Keratinocyte (primary cell): ENCODE measurements at regions not wholly inside any gene's neighbourhood (a gene's known extent, or its start where the extent isn't known, plus 50 kb on each side); places are given as distances from the start of the nearest gene placed in this dataset.

Experiments used
- DNase-seq: peaks from one replicate; pipeline ENCODE4 v3.0.0-alpha.2; 2011; ENCODE audit warnings: low read depth, missing footprints, low spot score
- FAIRE-seq: peaks from 2 replicates; lab custom pipeline; 2011; peaks lifted over from hg19 to GRCh38; lab: Jason Lieb, UNC
- H2AFZ ChIP-seq: 2 replicates; pipeline ENCODE4 v1.6.0; 2012; ENCODE audit warnings: low read length, control low read depth, inconsistent platforms; ENCODE audit not compliant: control insufficient read depth
- H3K27ac ChIP-seq: 2 replicates; pipeline ENCODE4 v1.5.1; 2011; ENCODE audit warnings: low read length; ENCODE audit not compliant: control insufficient read depth, insufficient read depth
- H3K27me3 ChIP-seq: 3 replicates; pipeline ENCODE4 v1.6.0; 2011; ENCODE audit warnings: low read length; ENCODE audit not compliant: control insufficient read depth, insufficient read depth; ENCODE audit errors: extremely low read depth
- H3K36me3 ChIP-seq, 2 experiments: 2 replicates in 1 of 2; 3 replicates in 1 of 2; pipeline ENCODE4 v1.5.1; 2011; ENCODE audit warnings: low read length in 2 of 2, mild to moderate bottlenecking in 1 of 2; ENCODE audit not compliant: control insufficient read depth in 2 of 2, insufficient read depth in 2 of 2; ENCODE audit errors: extremely low read depth in 1 of 2
- H3K4me1 ChIP-seq: 3 replicates; pipeline ENCODE4 v1.5.1; 2011; ENCODE audit warnings: low read length; ENCODE audit not compliant: control insufficient read depth, insufficient read depth; ENCODE audit errors: extremely low read depth
- H3K4me2 ChIP-seq: 3 replicates; pipeline ENCODE4 v1.6.0; 2011; ENCODE audit warnings: low read depth, low read length; ENCODE audit not compliant: control insufficient read depth, insufficient read depth; ENCODE audit errors: extremely low read depth
- H3K4me3 ChIP-seq, 3 experiments: fragments of 200-600 bp in 1 of 3; sonication (generic) in 1 of 3; 2 replicates in 2 of 3; 3 replicates in 1 of 3; pipeline ENCODE4 v1.5.1; 2011 to 2016; ENCODE audit warnings: low read length in 3 of 3, mild to moderate bottlenecking in 3 of 3, control low read depth in 2 of 3, inconsistent platforms in 1 of 3, low read depth in 1 of 3, mixed read lengths in 1 of 3, mixed run types in 1 of 3, moderate library complexity in 1 of 3; ENCODE audit not compliant: control insufficient read depth in 2 of 3, insufficient read depth in 2 of 3; ENCODE audit errors: extremely low read depth in 1 of 3
- H3K79me2 ChIP-seq: 2 replicates; pipeline ENCODE4 v1.6.0; 2012; ENCODE audit warnings: low read length; ENCODE audit not compliant: control insufficient read depth, insufficient read depth
- H3K9ac ChIP-seq: 3 replicates; pipeline ENCODE4 v1.6.0; 2011; ENCODE audit warnings: low read length; ENCODE audit not compliant: control insufficient read depth, insufficient read depth; ENCODE audit errors: extremely low read depth
- H3K9me1 ChIP-seq: 3 replicates; pipeline ENCODE4 v1.6.0; 2011; ENCODE audit warnings: low read length; ENCODE audit not compliant: control insufficient read depth, insufficient read depth; ENCODE audit errors: extremely low read depth
- H3K9me3 ChIP-seq: 2 replicates; pipeline ENCODE4 v1.5.1; 2012; ENCODE audit warnings: low read depth, low read length; ENCODE audit not compliant: control insufficient read depth
- H4K20me1 ChIP-seq: 3 replicates; pipeline ENCODE4 v1.6.0; 2011; ENCODE audit warnings: low read length; ENCODE audit not compliant: control insufficient read depth, insufficient read depth; ENCODE audit errors: extremely low read depth
- CTCF ChIP-seq, 3 experiments: IDR thresholded peaks in 1 of 3; conservative IDR thresholded peaks in 1 of 3; optimal IDR thresholded peaks in 1 of 3; 2 replicates in 2 of 3; 3 replicates in 1 of 3; pipeline versions ENCODE3 to v1.5.1; 2011; ENCODE audit warnings: low read length in 3 of 3, mild to moderate bottlenecking in 3 of 3, moderate library complexity in 2 of 3, control low read depth in 1 of 3, inconsistent platforms in 1 of 3; ENCODE audit not compliant: insufficient read depth in 2 of 3; ENCODE audit errors: extremely low read depth in 1 of 3
- EZH2 ChIP-seq: IDR thresholded peaks from one replicate; pipeline ENCODE4 v1.6.1; 2012; ENCODE audit warnings: inconsistent platforms, mild to moderate bottlenecking, low read length, moderate library complexity
- dilution Hi-C: fragments of 300-500 bp; cut with MboI; formaldehyde crosslinking; loops from one replicate; pipeline ENCODE4 v1.7.0; 2020; ENCODE audit warnings: low sequenced_read_pairs; ENCODE audit not compliant: extremely low pct_ligation_motif_present

- H3K27ac ChIP-seq = no peak overlapping the region
- no peaks in the 10 kb centered on the region for H3K36me3 ChIP-seq
- no peaks in the 10 kb centered on the region for H3K9me1 ChIP-seq
- H3K9ac ChIP-seq = no peak overlapping the region
- H3K4me2 ChIP-seq = no peak overlapping the region
- no peak overlapping the region for H3K4me3 ChIP-seq
- no peaks in the 10 kb centered on the region for H3K4me1 ChIP-seq
- no peaks in the 10 kb centered on the region for H4K20me1 ChIP-seq
- FAIRE-seq (no peak), DNase-seq (no peak)
- H3K79me2 ChIP-seq = no peaks in the 10 kb centered on the region
- TF ChIP-seq CTCF (optimal IDR thresholded peaks at IDR 0.05 in 1 of 3, IDR thresholded peaks at IDR 0.05 in 1 of 3, conservative IDR thresholded peaks at IDR 0.05 in 1 of 3; ENCODE audit: extremely low read depth in 1 of 3, insufficient read depth in 2 of 3, low read length in 3 of 3) (no peak), EZH2 (no peak)
- H2AFZ ChIP-seq = no peak overlapping the region
- H3K27me3 ChIP-seq = no peaks in the 10 kb centered on the region
- dilution Hi-C loops = no loop called here
- H3K9me3 ChIP-seq = no peaks in the 10 kb centered on the region
Measured at GRCh38 chr4:28151314-28151713, 1290.7 kb downstream of the STIM2 start.

- Histone ChIP-seq H3K4me3 (no peak overlapping the region), H3K4me2 (no peak overlapping the region), H3K27me3 (no peaks in the 10 kb centered on the region), H4K20me1 (no peaks in the 10 kb centered on the region), H3K79me2 (no peaks in the 10 kb centered on the region), H3K9me1 (no peaks in the 10 kb centered on the region), H3K9ac (no peak overlapping the region), H3K27ac (no peak overlapping the region), H3K4me1 (no peaks in the 10 kb centered on the region), H3K9me3 (no peaks in the 10 kb centered on the region), H2AFZ (no peak overlapping the region), H3K36me3 (no peaks in the 10 kb centered on the region)
- dilution Hi-C loops = no loop called here
- TF ChIP-seq EZH2 (no peak), CTCF (optimal IDR thresholded peaks at IDR 0.05 in 1 of 3, IDR thresholded peaks at IDR 0.05 in 1 of 3, conservative IDR thresholded peaks at IDR 0.05 in 1 of 3; ENCODE audit: extremely low read depth in 1 of 3, insufficient read depth in 2 of 3, low read length in 3 of 3) (no peak)
- peak; percentile 17 for DNase-seq
- peak; percentile 39 for FAIRE-seq
Measured at GRCh38 chr4:28167411-28167810, 1306.8 kb downstream of the STIM2 start.
